GM23338 (cell line): ENCODE measurements at regions not wholly inside any gene's neighbourhood (a gene's known extent, or its start where the extent isn't known, plus 50 kb on each side); places are given as distances from the start of the nearest gene placed in this dataset.

Experiments used
- ATAC-seq: fragments of 200-7000 bp; cut with Tn5 transposase; 3 replicates; pipeline ENCODE4 v1.9.1; 2020
- DNase-seq: peaks from one replicate; pipeline ENCODE4 v3.0.0-alpha.2; 2015; ENCODE audit warnings: low spot score
- H2AFZ ChIP-seq: fragments of 200-600 bp; sonication (generic); 2 replicates; pipeline ENCODE4 v1.8.0; 2016; ENCODE audit warnings: antibody characterized with exemption, mild to moderate bottlenecking, moderate library complexity
- H3F3A ChIP-seq: fragments of 200-600 bp; sonication (generic); replicated peaks from 2 replicates; pipeline ENCODE4 v1.8.0; 2017; ENCODE audit warnings: antibody characterized with exemption, mixed run types, low read depth
- H3K27ac ChIP-seq: fragments of 200-600 bp; sonication (generic); 2 replicates; pipeline ENCODE4 v1.6.1; 2016; ENCODE audit warnings: low read depth
- H3K27me3 ChIP-seq: fragments of 200-600 bp; sonication (generic); 2 replicates; pipeline ENCODE4 v1.8.0; 2016; ENCODE audit warnings: mild to moderate bottlenecking, mixed run types, moderate library complexity; ENCODE audit not compliant: insufficient read depth
- H3K36me3 ChIP-seq: fragments of 200-600 bp; sonication (generic); 2 replicates; pipeline ENCODE4 v1.8.0; 2016; ENCODE audit warnings: mild to moderate bottlenecking; ENCODE audit not compliant: insufficient read depth
- H3K4me1 ChIP-seq: fragments of 200-600 bp; sonication (generic); 2 replicates; pipeline ENCODE4 v1.8.0; 2016; ENCODE audit warnings: mild to moderate bottlenecking, moderate library complexity; ENCODE audit not compliant: insufficient read depth
- H3K4me2 ChIP-seq: fragments of 200-600 bp; sonication (generic); 2 replicates; pipeline ENCODE4 v1.7.1; 2017; ENCODE audit warnings: mixed run types
- H3K4me3 ChIP-seq: fragments of 200-600 bp; sonication (generic); 2 replicates; pipeline ENCODE4 v1.6.1; 2016; ENCODE audit warnings: mixed run types
- H3K79me2 ChIP-seq: fragments of 200-600 bp; sonication (generic); replicated peaks from 2 replicates; pipeline ENCODE4 v1.8.0; 2017; ENCODE audit warnings: mild to moderate bottlenecking; ENCODE audit not compliant: insufficient read depth
- H3K9me2 ChIP-seq: fragments of 200-600 bp; sonication (generic); 2 replicates; pipeline ENCODE4 v1.8.0; 2017; ENCODE audit not compliant: insufficient read depth
- H4K20me1 ChIP-seq: fragments of 200-600 bp; sonication (generic); replicated peaks from 2 replicates; pipeline ENCODE4 v1.8.0; 2017; ENCODE audit warnings: mild to moderate bottlenecking; ENCODE audit not compliant: insufficient read depth
- H3K27ac Mint-ChIP-seq: 2 replicates; pipeline ENCODE4 v1.8.0; 2020; ENCODE audit warnings: inconsistent platforms, mild to moderate bottlenecking, moderate library complexity, mixed read lengths
- H3K27me3 Mint-ChIP-seq: 3 replicates; pipeline ENCODE4 v1.8.0; 2022; ENCODE audit warnings: low read depth, mild to moderate bottlenecking, moderate library complexity, mixed read lengths, inconsistent platforms; ENCODE audit not compliant: insufficient read depth, poor library complexity
- H3K36me3 Mint-ChIP-seq: 3 replicates; pipeline ENCODE4 v1.8.0; 2021; ENCODE audit warnings: low read depth, mild to moderate bottlenecking, inconsistent platforms, moderate library complexity, mixed read lengths
- H3K4me1 Mint-ChIP-seq: 3 replicates; pipeline ENCODE4 v1.8.0; 2020; ENCODE audit warnings: mild to moderate bottlenecking, inconsistent platforms, mixed read lengths
- H3K4me3 Mint-ChIP-seq: 3 replicates; pipeline ENCODE4 v1.8.0; 2021; ENCODE audit warnings: moderate library complexity, mild to moderate bottlenecking, inconsistent platforms, mixed read lengths
- H3K9me3 Mint-ChIP-seq: 3 replicates; pipeline ENCODE4 v1.8.0; 2020; ENCODE audit warnings: moderate library complexity, mild to moderate bottlenecking, inconsistent platforms, mixed read lengths
- CREB1 ChIP-seq: fragments of 250-450 bp; sonication (Bioruptor Pico); IDR thresholded peaks from 2 replicates; pipeline ENCODE4 v1.5.0; 2020; ENCODE audit warnings: low read depth, mild to moderate bottlenecking, moderate library complexity
- EZH2phosphoT487 ChIP-seq: fragments of 200-600 bp; sonication (generic); IDR thresholded peaks from one replicate; pipeline ENCODE4 v1.8.1; 2018; ENCODE audit warnings: antibody characterized with exemption; ENCODE audit not compliant: unreplicated experiment
- JUNB ChIP-seq: IDR thresholded peaks from one replicate; pipeline ENCODE4 v1.6.1; 2016; ENCODE audit warnings: antibody characterized with exemption; ENCODE audit not compliant: unreplicated experiment
- NANOG ChIP-seq: IDR thresholded peaks from 2 replicates; pipeline ENCODE4 v1.6.1; 2016; ENCODE audit warnings: antibody characterized with exemption, borderline replicate concordance
- STAT1 ChIP-seq: IDR thresholded peaks from one replicate; pipeline ENCODE4 v1.6.1; 2016; ENCODE audit warnings: antibody characterized with exemption; ENCODE audit not compliant: unreplicated experiment
- TF ChIP-seq, protein P1 (sequence below): IDR thresholded peaks from 2 replicates; pipeline ENCODE4 v1.6.1; 2016; ENCODE audit warnings: antibody characterized with exemption
- TF ChIP-seq, protein P2 (sequence below): IDR thresholded peaks from one replicate; pipeline ENCODE4 v1.6.1; 2018; ENCODE audit warnings: antibody characterized with exemption; ENCODE audit not compliant: unreplicated experiment
- TF ChIP-seq, protein P3 (sequence below): fragments of 250-450 bp; sonication (Bioruptor Pico); IDR thresholded peaks from 2 replicates; pipeline ENCODE4 v1.5.0; 2020; ENCODE audit warnings: mild to moderate bottlenecking, moderate library complexity

DNA sequence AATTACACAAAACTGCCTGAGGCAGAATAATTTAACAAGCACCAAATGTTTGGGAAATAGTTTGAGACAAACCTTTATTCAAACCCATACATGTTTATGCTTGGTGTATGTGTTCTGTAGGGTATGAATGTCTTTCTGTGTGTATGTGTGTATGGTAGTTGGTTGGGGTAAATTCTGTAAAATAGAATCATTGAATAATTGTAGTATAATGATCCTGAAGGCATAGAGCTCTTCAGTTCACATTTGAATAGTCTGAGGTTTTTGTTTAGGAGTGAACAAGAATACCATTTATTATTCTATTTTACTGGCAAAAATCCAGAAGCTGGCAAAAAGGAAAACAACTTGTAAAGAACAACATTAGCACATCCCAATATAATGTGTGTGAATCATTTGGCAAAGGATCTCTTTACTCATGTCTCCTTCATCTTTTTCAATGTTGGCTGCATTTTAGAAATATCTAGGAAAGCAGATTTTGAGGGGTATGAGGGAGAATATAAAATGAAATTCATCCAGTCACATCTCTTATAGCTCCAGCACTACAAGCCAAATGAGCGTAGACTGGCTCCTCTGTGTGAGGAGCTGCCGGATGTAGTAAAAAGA is 70.4 kb upstream of the XIST start:
- no peak overlapping the region for H3K27ac ChIP-seq
- Mint-ChIP-seq H3K4me3 (no peak overlapping the region), H3K27ac (no peak overlapping the region), H3K27me3 (no peaks in the 10 kb centered on the region), H3K9me3 (peaks cover 3% of the 10 kb centered on the region; the same call in 1 of the 3 replicates), H3K4me1 (no peaks in the 10 kb centered on the region; the same call in 2 of the 3 replicates), H3K36me3 (no peaks in the 10 kb centered on the region)
- no peaks in the 10 kb centered on the region for H3K36me3 ChIP-seq
- peaks cover 7% of the 10 kb centered on the region; the same call in 1 of the 2 replicates for H3K4me1 ChIP-seq
- H3K79me2 ChIP-seq = no peaks in the 10 kb centered on the region
- TF ChIP-seq, protein P1, sequence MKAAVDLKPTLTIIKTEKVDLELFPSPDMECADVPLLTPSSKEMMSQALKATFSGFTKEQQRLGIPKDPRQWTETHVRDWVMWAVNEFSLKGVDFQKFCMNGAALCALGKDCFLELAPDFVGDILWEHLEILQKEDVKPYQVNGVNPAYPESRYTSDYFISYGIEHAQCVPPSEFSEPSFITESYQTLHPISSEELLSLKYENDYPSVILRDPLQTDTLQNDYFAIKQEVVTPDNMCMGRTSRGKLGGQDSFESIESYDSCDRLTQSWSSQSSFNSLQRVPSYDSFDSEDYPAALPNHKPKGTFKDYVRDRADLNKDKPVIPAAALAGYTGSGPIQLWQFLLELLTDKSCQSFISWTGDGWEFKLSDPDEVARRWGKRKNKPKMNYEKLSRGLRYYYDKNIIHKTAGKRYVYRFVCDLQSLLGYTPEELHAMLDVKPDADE = no peak
- TF ChIP-seq STAT1 = no peak
- TF ChIP-seq NANOG = no peak
- no peak for TF ChIP-seq CREB1
- no peak for TF ChIP-seq EZH2phosphoT487
- TF ChIP-seq JUNB = no peak
- TF ChIP-seq, protein P2, sequence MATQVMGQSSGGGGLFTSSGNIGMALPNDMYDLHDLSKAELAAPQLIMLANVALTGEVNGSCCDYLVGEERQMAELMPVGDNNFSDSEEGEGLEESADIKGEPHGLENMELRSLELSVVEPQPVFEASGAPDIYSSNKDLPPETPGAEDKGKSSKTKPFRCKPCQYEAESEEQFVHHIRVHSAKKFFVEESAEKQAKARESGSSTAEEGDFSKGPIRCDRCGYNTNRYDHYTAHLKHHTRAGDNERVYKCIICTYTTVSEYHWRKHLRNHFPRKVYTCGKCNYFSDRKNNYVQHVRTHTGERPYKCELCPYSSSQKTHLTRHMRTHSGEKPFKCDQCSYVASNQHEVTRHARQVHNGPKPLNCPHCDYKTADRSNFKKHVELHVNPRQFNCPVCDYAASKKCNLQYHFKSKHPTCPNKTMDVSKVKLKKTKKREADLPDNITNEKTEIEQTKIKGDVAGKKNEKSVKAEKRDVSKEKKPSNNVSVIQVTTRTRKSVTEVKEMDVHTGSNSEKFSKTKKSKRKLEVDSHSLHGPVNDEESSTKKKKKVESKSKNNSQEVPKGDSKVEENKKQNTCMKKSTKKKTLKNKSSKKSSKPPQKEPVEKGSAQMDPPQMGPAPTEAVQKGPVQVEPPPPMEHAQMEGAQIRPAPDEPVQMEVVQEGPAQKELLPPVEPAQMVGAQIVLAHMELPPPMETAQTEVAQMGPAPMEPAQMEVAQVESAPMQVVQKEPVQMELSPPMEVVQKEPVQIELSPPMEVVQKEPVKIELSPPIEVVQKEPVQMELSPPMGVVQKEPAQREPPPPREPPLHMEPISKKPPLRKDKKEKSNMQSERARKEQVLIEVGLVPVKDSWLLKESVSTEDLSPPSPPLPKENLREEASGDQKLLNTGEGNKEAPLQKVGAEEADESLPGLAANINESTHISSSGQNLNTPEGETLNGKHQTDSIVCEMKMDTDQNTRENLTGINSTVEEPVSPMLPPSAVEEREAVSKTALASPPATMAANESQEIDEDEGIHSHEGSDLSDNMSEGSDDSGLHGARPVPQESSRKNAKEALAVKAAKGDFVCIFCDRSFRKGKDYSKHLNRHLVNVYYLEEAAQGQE = no peak
- TF ChIP-seq, protein P3, sequence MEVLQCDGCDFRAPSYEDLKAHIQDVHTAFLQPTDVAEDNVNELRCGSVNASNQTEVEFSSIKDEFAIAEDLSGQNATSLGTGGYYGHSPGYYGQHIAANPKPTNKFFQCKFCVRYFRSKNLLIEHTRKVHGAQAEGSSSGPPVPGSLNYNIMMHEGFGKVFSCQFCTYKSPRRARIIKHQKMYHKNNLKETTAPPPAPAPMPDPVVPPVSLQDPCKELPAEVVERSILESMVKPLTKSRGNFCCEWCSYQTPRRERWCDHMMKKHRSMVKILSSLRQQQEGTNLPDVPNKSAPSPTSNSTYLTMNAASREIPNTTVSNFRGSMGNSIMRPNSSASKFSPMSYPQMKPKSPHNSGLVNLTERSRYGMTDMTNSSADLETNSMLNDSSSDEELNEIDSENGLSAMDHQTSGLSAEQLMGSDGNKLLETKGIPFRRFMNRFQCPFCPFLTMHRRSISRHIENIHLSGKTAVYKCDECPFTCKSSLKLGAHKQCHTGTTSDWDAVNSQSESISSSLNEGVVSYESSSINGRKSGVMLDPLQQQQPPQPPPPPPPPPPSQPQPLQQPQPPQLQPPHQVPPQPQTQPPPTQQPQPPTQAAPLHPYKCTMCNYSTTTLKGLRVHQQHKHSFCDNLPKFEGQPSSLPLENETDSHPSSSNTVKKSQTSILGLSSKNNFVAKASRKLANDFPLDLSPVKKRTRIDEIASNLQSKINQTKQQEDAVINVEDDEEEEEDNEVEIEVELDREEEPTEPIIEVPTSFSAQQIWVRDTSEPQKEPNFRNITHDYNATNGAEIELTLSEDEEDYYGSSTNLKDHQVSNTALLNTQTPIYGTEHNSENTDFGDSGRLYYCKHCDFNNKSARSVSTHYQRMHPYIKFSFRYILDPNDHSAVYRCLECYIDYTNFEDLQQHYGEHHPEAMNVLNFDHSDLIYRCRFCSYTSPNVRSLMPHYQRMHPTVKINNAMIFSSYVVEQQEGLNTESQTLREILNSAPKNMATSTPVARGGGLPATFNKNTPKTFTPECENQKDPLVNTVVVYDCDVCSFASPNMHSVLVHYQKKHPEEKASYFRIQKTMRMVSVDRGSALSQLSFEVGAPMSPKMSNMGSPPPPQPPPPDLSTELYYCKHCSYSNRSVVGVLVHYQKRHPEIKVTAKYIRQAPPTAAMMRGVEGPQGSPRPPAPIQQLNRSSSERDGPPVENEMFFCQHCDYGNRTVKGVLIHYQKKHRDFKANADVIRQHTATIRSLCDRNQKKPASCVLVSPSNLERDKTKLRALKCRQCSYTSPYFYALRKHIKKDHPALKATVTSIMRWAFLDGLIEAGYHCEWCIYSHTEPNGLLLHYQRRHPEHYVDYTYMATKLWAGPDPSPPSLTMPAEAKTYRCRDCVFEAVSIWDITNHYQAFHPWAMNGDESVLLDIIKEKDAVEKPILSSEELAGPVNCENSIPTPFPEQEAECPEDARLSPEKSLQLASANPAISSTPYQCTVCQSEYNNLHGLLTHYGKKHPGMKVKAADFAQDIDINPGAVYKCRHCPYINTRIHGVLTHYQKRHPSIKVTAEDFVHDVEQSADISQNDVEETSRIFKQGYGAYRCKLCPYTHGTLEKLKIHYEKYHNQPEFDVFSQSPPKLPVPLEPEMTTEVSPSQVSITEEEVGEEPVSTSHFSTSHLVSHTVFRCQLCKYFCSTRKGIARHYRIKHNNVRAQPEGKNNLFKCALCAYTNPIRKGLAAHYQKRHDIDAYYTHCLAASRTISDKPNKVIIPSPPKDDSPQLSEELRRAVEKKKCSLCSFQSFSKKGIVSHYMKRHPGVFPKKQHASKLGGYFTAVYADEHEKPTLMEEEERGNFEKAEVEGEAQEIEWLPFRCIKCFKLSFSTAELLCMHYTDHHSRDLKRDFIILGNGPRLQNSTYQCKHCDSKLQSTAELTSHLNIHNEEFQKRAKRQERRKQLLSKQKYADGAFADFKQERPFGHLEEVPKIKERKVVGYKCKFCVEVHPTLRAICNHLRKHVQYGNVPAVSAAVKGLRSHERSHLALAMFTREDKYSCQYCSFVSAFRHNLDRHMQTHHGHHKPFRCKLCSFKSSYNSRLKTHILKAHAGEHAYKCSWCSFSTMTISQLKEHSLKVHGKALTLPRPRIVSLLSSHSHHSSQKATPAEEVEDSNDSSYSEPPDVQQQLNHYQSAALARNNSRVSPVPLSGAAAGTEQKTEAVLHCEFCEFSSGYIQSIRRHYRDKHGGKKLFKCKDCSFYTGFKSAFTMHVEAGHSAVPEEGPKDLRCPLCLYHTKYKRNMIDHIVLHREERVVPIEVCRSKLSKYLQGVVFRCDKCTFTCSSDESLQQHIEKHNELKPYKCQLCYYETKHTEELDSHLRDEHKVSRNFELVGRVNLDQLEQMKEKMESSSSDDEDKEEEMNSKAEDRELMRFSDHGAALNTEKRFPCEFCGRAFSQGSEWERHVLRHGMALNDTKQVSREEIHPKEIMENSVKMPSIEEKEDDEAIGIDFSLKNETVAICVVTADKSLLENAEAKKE = no peak
- no peak overlapping the region for H2AFZ ChIP-seq
- DNase-seq (no peak), ATAC-seq (no peak)
- H3K4me3 ChIP-seq = no peak overlapping the region
- H3K4me2 ChIP-seq = no peak overlapping the region
- no peaks in the 10 kb centered on the region for H3K9me2 ChIP-seq
- no peaks in the 10 kb centered on the region for H3F3A ChIP-seq
- H4K20me1 ChIP-seq = no peaks in the 10 kb centered on the region
- H3K27me3 ChIP-seq = no peaks in the 10 kb centered on the region
